ENCODE measurements at regions not wholly inside any gene's neighbourhood (a gene's known extent, or its start where the extent isn't known, plus 50 kb on each side); places are given as distances from the start of the nearest gene placed in this dataset.
A peak's percentile ranks its signal among the peaks of the same experiment; 100 is the strongest.

DNA sequence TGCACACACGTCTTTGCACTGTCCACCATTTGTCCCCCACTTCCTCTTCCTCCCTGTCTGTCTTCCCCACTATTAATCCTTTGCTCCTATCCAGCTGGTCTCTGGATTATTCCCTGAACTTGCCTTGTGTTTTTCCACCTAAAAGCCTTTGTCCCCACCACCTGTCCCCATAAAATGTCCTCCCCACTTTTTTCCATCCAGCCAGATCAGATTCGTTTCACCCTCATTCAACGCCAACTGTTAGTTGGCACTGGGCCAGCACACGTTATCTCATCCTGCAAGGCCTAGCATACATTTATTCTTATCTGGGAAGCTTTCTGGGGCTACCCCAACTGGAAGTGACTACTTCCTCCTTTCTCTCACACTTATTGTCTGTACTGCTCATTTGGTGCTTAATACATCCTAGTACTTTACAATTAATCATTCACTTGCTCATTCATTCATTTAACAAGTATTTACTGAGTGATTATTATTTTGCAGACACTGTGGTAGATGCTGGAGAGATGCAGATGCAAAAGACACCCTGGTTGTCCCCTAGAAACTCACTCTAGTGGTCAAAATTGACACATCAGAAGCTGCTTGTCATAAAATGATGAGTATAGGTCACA, 96.2 kb downstream of the RASSF10 start:
- DNase-seq, result peak; percentile 94

DNA sequence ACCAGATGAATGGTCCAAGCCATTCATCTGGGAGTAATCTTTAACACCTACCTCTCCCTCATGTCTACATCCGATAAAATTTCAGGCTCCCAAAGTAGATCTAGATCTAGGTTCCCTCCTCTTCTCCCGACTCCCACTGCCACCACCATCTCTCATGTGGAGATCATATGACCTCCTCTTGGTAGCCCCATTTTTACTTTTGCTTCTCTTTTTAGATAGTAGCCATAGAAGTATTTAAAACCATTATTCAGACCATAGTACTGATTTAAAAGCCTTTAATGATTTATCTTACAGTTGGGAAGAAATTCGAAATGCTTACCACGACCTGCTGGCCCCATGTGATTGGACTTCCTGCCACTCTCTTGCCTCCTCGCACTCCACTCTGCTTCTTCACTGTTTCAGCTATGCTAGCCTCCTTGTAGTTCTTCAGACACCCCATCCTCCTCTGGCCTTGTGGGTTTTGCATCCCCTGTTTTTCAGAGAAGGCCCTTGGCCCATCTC, 98.5 kb downstream of the RASSF10 start:
- DNase-seq, result no peak

DNA sequence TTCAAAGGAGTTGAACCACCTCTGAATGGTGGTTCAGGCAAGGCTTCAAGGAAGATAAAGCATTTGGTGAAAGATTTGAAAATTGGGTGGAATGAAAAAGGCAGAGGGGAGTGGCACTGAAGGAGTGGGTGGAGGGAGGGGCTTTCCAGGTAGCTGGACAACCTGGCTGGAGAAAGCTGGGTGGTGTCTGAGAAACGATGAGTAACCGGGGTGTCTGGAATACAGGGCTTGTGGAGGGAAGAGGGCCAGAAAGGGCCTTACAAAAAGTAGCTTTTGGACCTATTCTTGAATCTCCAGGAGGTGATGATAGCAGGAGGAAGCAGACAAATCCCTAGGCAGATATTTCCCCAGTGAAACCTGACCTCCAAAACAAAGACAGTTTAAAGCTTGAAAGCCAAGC, 99.3 kb downstream of the RASSF10 start:
- no peak for DNase-seq

DNA sequence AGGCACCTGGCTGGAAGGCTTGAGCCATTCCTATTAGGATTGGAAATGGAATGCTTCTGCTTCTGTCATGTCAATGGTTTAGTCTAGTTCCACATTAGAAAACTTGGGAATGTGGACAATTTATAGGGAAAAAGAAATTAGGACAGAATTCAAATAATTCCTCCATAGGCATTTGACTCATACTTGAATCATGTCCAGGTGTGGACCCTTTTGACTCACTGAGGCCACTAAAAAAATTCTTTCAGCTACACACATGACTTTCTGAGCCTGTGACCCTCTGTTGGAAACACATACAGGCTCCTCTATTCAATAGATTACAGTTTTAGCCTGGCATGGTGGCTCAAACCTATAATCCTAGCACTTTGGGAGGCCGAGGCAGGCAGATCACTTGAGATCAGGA, 100.5 kb downstream of the RASSF10 start:
- DNase-seq, result no peak

DNA sequence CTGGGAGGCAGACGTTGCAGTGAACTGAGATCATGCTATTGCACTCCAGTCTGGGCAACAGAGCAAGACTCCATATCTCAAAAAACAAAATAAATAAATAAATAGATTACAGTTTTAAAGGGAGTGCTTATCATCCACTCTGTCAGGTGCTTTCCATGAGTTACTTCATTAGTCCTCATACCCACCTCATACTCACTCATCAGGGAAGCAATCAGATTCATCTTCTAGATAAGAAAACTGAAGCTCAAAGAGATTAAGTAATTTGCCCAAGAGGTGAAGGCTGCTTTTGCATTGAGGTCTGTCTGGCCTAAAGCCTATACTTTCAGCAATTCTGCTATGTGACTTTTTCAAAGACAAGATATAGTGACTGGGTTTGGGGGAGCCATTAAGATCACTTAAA, 101.0 kb downstream of the RASSF10 start:
- DNase-seq, result no peak

DNA sequence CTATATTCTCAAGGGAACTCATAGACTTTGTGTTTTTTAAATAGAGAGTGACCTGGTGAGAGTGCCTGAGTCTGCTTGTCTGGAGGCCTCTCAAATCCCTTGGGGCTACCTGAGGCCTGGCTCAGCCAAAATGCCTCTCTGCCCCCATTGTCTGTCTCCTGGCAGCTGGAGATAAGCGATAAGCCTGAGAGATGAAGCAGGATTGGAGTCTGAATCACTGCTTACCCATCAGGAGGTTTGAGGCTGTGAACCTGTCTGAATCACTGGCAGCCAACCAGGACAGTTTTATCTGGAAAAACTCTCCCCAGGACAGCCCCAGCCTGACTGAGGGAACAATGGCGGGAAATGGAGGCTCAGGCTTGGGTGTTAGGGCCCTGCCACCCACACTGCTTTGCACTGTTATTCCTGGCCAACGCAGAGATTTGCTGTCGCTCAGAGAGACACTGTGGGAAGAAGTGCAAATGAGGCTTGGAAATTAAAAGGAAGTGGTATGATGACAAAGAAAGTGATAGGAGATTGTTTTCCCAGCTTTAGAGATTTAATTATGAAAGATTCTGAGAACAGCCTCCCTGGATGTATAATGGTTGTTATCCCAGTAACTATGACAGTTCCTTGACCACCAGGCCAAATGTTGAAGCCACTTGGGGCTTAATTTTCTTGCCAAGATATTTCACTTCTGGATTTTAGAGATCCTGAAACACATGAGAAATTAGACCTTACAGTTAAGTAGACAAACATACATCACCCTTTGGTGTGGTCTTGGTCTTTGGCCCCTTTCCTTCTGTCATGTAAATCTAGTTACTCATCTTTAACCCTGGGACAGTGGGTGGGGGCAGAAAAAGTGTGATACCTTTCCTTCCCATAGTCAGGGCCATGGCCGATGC, 102.1 kb downstream of the RASSF10 start:
- no peak for DNase-seq

DNA sequence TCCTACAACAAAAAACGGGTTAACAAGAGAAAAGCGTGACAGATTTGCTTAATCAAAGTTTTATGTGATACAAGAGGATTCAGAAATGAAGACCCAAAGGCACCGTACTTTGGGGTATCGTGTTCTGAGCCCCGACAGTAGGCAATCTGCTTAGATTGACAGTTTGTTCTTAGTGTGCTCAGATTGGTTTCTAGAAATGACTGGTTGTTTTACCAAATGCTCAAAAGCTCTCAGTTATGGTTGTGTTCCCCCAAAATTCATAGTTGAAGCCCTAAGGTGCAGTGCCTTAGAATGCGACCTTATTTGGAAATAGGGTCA, 102.7 kb downstream of the RASSF10 start:
- DNase-seq, result no peak

DNA sequence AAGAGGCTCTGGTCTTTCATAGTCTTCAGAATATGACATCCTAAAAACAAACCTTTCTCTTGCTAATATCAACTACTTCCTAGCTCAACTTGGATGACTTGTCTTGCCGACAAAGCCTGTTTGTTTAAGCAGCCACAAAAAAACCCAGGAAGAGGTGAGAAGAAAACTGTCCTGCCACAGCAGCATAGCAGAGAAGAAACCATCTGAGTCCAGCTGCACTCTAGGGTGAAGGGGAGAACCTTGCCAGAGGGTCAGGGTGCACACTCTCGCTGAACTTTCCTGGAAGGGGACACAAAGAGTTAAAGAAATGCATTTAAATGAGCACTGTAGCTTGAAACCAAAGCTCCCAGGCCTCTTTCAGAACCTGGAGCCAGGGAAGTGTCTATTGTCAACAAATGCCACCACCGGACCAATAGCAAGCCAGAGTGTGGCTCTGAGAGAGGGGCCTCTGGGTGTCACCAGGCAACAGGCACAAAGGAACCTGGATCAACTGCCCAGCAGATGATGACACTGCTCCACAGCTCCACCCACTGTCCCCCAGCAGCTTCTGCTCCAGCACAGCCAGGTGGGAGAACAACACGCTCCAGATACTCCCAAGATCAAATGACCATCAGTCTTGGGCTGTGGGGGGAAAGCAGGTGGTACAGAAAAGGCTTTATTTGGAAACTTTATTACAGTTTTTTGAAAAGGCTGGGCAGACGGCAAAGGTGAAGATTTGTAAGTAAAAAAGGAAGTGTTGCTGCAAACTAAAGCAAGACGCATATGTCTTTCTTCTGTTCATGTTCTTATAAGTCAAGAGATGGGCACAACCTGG, 105.7 kb downstream of the RASSF10 start:
- peak; percentile 18 for DNase-seq

DNA sequence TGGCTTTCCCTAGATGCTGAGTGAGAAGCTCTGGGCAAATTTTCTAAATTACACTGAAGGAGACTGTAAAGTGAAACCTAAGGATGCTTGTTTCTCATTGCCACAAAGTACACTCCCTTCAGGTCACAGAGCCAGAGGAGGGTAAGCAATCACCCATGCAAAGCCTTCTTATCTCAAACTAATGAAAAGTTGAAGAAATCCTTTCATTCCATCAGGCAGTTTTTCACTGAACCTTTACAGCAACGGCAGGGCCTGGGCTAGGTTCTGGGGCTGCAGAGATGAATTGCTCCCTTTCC, 106.2 kb downstream of the RASSF10 start:
- no peak for DNase-seq

DNA sequence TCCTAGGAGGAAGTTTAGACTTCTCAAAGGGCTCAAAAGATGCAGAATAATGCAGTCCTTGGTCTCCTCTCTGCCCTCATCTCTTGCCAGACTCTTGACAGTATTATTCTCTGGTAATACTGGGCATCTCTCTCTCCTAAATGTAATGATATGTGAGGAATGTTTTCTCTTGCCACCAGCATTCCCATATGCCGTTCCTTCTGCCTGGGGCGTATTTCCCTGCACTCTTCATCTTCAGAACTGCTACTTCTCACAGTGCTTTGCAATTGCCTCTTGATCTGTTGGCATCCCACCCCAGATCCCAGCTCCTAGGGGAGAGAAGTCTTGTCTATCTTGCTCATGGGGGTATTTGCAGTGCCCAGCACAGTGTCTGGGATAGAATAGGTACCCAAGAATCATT, 107.4 kb downstream of the RASSF10 start:
- no peak for DNase-seq

DNA sequence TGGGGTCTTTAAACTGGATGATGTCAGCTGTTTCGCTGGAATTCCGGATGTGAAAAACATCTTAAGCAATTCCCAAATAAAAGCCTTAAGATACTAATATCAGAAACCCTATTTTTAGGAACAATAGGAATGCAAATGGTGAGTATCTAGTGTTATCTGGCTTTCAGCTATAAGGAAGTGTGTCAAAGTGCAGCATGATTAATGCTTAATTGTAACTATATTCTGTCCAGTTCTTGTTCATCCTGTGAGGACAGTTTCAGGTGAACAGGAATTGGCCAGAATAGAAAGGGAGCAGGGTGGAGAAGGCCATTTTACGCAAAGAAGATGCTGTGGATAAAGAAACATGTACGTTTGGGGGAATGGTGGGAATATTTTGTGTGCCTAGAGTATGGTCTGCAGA, 108.2 kb downstream of the RASSF10 start:
- DNase-seq, result no peak

DNA sequence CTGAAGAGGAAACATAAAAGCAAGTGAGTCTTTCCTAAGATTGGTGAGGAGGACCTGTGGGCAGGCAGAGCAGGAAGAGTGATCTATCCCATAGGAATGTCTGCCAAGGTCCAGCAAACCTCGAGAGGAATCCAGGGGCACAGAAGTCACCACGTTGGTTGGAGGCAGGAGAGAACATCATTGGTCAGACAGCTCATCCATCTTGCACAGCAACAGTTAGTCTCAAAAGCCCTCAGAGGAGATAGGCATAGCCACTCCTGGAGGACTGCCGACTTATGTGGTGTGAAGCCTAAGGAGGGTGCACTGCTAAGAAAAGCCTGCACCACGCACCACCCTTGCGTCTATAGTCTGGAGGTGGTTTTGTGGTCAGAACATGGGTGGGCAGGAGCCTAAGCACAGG, 109.1 kb downstream of the RASSF10 start:
- DNase-seq, result no peak

DNA sequence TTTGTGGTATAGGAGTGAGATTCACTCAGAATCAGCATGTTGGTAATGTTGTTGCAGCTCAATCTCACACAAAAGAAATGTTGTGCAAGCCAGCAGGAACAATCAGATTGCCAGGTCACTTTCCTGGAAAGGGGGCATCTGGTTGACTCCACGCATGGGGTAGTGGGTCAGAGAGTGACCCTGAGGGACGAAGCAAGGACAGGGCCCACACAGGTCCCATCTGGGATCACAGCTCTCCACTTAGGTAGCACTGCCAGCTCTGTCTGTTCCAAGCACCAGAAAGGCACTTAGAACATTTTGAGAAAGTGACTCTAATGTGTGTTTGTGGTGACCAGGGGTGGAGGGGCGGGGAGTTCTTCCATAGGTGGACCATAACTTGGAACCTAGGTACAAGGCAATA, 109.5 kb downstream of the RASSF10 start:
- no peak for DNase-seq

DNA sequence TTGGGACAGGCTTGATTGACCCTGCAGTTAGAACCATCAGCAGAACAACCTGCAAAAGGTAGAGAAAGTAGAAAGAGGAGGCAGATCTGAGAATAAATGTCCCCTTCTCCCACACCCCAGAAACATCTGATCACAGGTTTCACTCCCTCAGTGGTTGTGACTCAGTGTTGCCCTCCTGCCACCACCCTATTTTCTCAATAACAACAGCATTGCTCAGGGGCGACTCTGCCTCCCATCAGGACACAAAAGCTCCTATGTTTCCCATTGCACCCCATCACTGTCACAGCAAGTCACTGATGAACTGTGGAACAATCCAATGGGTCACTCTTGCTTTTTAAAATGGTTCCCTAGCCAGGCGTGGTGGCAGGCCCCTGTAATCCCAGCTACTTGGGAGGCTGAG, 110.2 kb downstream of the RASSF10 start:
- DNase-seq, result no peak

DNA sequence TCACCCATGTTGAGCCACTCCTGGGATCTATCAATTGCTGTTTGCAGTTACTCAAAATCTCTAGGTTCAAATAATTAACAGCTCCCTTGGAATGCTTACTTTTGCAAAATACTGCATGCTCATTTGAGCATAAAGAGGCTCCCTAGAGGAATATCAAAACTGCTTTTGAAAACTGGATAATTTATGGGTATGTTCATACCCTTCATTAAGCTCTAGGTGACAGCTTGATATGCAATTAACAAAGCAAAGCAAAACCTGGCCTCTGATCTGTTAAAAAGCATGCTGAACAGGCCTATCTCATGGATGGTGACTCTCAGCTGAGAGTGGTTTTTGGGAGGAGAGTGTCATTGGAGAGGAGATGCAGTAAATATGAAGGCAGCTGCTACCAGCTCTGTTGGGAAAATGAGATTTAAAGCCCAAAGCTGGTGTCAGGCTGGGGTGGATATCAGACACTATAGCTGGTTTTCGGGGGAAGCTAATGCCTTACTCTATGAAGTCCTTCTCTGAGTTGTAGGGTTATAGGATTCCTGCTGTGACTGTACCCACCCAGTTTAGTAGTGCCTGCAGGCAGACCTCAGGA, 110.9 kb downstream of the RASSF10 start:
- no peak for DNase-seq

DNA sequence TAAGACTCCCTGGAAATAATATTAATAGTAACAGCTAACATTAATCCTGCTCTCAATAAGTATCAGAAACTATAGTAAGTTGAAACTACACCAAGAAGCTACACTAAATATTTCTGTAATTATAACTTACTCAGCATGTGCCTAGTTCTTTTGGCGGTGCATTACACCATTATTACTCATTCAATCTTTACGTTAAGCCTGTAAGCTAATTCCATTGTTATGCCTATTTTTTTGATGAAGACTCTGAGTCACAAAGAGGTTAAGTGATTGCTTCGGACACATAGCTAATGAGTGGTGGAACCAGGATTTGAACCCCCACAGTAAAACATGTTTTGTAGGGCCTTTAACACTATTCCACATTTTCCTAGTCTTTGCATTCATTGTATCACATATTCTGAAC, 111.6 kb downstream of the RASSF10 start:
- no peak for DNase-seq

DNA sequence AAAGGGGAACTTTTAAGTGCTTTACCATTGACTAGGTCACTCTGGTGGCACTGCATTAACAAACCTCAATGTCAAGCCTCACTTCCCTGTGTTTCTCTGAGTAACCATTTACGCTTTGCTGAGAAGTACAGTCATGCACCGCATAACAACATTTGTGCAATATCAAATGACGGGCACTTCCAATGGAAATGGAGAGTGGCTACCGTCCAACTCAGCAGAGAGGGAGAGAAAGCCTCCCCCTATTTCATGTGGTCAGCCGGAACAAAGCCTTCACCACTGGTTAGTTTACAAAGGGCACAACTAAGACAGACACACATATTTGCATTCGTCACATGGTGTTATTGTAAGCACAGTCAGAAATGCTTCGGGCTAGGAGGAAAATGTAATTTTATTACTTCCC, 117.3 kb downstream of the RASSF10 start:
- no peak for DNase-seq

DNA sequence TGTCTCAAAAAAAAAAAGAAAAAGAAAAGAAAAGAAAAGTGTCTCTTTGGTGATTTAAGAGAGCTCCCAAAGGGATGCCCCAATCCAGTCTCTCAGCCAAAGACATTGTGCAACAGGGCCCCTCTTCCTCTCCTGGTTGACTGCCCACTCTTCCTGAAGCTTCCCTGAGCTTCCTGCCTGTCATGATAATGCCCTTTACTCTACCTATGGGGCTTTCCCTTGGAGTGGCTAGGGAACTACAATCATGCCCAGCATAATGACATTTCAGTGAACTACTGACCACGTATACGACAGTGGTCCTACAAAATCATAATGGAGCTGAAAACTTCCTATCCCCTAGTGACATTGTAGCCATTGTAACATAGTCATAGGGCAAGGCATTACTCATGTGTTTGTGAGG, 118.0 kb downstream of the RASSF10 start:
- no peak for DNase-seq

DNA sequence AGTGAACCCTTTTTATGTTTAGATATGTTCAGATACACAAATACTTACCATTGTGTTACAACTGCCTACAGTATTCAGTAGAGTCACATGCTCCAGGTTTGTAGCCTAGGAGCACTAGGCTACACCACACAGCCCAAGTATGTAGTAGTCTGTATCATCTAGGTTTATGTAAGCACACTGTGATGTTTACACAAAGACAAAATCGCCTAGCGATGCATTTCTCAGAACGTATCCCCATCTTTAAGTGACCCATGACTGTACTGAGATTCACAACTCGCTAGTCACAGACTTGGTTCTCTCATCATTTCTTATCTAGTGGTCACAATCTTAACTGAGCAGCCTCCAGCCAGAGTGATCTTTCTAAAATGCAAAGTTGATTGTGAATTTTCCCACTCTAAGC, 119.2 kb downstream of the RASSF10 start:
- DNase-seq, result no peak

DNA sequence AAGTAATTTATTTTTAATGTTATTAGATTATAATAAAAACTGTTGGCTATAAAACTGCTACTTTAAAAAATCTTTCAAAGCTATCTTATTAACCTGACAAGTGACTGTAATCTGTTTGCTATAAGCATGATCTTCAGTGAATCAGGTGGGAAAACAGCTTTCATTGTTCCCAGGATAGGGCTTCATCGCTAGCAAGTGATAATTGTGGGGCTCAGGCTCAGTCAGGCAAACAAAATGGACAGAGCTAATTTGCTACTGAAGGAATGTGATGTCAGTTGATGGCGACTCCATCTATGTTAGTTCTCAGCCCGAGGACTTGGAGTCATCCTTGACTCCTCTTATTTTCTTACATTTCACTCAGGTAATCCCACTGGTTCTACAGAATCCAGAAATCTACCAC, 125.0 kb downstream of the RASSF10 start:
- DNase-seq, result no peak

DNA sequence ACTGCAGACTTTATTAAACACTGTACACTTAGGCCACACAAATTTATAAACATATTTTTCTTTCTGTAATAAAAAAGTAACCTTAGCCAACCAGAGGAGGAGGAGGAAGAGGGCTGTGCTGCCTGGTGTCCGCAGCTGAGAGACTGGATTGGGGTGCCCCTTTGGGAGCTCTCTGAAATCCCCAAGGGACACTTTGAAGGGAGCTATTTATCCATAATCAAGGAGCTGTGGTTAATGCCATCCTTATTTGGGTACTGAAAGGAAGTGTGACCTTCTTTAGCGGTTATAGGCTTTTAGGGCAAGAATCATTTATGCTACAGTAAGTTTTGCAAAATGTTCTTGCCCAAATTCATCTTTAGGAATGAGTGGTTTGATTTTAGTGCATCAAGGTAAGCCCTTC, 125.8 kb downstream of the RASSF10 start:
- DNase-seq, result no peak

DNA sequence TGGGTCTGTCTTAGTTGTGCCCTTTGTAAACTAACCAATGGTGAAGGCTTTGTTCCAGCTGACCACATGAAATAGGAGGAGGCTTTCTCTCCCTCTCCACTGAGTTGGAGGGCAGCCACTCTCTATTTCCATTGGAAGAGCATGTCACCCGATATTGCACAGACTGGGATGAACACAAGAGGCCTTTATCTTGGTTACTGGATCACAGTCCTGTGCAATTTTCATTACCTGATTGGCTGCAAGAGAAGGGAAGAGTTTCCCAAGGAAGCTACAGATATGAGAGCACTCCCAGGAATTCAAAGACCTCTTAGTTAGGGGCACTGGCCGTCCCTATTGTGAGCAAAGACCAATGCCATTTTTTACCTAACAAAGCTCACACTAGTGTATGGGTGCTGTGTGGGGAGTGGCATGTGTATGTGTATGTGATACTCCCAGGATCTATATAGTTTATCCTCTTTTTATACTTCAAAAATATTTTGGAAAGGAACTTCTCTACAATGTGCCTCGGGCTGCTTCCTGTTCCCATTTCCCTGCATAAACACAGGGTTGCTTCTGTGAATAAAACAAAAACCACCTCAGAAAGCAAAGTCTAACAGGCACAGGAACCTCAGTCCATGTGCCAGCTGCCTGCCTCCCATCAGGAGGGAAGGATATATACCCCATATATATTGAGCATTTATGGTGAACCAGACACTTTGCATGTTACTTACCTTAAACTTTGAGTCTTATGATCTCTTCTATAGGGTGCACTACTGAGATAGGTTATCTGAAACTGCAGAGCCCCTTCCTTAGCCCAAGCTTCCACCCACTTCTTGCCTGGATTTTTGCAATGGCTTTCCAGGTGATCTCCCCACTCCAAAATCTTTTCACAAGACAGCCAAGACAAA, 126.5 kb downstream of the RASSF10 start:
- DNase-seq, result no peak

DNA sequence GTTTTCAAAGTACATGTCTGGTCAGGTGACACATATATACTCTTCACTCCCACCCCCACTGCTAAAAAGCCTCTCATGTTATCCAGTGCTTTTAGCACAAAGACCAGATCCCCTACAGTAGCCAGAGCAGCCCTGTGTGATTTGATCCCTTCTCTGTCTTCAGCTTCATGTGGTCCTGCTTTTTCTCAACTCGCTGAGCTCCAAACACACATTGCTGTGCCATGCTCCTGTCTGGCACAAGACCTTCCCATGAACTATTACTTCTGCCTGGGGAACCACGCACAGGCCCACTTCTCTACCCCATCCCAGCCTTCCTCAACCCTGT, 127.1 kb downstream of the RASSF10 start:
- DNase-seq, result no peak
